ENCODE measurements at regions not wholly inside any gene's neighbourhood (a gene's known extent, or its start where the extent isn't known, plus 50 kb on each side); places are given as distances from the start of the nearest gene placed in this dataset.
"Not testable (repeated sequence)": the region's sequence is repeated elsewhere in the genome, so short reads cannot be mapped to it uniquely, and the experiment has no call there.

DNA sequence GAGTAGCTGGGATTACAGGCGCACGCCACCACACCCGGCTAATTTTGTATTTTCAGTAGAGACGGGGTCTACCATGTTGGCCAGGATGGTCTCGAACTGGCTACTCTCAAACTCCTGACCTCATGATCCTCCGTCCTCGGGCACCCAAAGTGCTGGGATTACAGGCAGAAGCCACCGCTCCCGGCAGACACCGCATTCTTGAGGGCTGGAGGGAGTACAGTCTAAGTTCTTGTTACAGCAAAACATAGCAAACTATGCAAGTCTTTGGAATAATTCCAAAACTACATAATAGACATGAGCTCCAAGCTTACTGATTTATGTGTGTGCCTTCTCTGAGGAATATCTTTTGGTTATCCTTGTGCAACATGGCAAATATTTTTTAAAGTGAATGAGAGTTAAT is 299.1 kb upstream of the ZNF658 start:
- DNase-seq (ENCODE audit: low read depth) = not testable (repeated sequence)

GRCh38 chr9:66631521-66632046 is 268.9 kb upstream of the ZNF658 start:
- DNase-seq (ENCODE audit: low read depth) = not testable (repeated sequence)

- not testable (repeated sequence) for DNase-seq (ENCODE audit: low read depth)
Observed at GRCh38 chr9:66647675-66648074, 252.8 kb upstream of the ZNF658 start.

DNA sequence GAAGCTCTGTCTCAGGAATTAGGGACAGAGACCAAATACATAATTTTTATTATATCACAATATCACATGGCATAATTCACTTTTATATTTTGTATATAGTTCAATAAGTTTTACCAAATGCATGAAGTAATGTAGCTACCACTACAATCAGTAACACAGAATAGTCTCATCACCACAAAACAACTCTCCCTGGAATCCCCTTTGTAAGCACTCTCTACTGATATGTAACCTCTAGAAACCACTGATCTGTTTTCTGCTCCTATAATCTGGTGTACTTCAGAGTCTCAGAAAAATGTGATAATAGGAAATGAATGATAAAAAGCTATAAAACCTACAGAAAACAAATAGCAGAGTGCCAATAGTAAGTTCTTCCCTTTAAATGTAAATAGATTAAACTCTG is 210.3 kb upstream of the ZNF658 start:
- DNase-seq (ENCODE audit: low read depth) = not testable (repeated sequence)

- not testable (repeated sequence) for DNase-seq (ENCODE audit: low read depth)
Observed at GRCh38 chr9:66695561-66696240, 204.8 kb upstream of the ZNF658 start.

DNA sequence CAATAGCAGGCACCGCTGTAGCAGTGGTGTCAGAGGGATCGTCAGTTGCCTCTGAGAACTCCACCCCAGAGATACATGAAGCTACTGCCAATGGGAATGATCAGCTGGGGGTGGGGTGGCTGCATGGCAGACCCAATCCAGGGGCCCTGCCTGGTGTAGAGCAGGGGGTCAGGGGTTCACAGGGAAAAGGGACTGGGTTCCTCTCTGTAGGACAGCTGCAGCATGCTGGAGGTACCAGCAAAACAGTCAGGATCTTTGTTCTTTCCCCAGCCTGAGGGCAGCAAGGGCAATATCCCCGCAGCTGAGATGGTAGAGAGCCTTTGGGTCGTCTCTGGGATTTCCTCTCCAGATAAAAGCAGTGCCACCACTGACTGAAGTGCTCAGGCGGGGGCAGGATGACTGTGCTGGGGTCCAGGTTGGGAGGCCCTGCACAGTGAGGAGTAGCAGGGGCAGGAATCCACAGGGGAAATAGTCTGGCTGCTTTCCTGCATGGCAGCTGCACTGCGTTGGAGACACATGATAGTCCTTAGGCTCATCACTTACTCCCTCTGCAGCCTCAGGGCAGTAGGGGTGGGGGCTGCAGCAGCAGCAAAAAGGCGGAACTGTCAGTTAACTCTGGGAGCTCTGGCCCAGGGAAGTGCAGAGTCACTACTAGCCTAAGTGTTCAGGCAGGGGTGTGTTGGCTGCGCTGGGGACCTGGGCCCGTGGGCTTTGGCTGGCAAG is 203.0 kb upstream of the ZNF658 start:
- DNase-seq (ENCODE audit: low read depth) = not testable (repeated sequence)

DNA sequence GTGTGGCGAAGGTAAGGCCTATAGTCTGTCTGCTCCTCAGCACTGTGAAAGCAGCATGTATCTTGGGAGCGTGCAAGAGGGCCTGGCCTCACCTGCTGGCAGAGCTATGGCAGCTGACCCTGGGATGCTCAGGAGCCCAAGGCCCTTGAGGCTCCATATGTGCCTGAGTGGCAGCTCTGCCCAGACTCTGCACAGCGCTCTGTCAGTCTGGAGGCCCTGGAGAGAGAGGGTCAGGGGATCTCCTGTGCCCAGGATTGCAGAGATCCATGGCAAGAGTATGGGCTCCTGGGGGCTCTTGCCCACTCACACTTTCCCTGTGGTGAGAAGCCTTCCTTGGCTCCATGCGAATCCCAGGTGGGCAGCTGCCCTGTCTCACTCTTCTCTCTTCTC is 202.5 kb upstream of the ZNF658 start:
- DNase-seq (ENCODE audit: low read depth) = not testable (repeated sequence)

GRCh38 chr9:66701411-66702377 is 198.8 kb upstream of the ZNF658 start:
- DNase-seq (ENCODE audit: low read depth) = not testable (repeated sequence)

- not testable (repeated sequence) for DNase-seq (ENCODE audit: low read depth)
Observed at GRCh38 chr9:66711553-66711952, 189.0 kb upstream of the ZNF658 start.

DNA sequence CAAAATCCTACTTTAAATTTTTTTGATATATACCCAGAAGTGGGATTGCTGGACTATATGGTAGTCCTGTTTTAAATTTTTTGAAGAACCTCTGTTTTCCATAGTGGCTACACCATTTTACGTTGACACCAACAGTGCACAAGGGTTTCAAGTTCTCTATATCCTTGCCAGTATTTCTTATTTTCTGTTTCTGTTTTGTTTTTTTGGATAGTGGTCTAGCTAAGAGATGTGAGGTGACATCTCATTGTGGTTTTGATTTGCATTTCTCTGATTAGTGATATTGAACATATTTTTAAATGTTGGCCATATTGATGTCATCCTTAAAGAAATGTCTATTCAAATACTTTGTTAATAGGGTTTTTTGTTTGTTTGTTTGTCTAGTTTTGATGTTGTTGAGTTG is 187.7 kb upstream of the ZNF658 start:
- DNase-seq (ENCODE audit: low read depth) = not testable (repeated sequence)

DNA sequence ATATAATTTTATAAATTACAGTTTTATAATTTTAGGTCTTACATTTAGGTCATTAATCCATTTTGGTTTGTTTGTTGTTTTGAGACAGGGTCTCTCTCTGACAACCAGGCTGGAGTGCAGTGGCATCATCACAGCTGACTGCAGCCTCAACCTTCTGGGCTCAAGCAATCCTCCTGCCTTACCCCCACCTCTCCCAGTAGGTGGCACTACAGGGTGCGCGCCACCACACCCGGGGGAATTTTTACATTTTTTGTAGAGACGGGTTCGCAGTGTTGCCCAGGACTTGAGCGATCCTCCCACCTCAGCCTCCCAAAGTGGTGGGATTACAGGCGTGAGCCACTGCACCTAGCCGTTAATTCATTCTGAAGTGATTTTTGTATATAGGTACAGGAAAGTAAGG is 187.0 kb upstream of the ZNF658 start:
- not testable (repeated sequence) for DNase-seq (ENCODE audit: low read depth)

DNA sequence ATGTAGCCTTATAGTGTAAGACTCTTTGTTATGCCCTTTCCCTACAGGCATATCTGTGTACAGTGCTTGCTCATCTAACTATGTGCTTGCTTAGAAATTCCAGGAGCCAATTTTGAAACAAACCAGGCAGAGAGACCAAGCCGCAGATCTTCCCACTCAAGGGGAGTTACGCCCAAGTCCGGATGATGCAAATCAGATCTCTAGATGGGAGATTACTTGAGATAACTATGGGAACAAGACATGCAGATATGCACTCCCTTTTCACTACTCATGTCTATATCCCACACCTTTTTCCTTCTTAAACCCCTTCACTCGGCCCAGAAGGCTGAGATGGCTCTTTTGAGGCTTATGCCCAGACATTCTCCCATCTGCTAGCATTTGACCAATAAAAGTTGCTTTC is 179.7 kb upstream of the ZNF658 start:
- not testable (repeated sequence) for DNase-seq (ENCODE audit: low read depth)

GRCh38 chr9:66727540-66727939 is 173.0 kb upstream of the ZNF658 start:
- DNase-seq (ENCODE audit: low read depth) = not testable (repeated sequence)

GRCh38 chr9:66736686-66737085 is 163.8 kb upstream of the ZNF658 start:
- not testable (repeated sequence) for DNase-seq (ENCODE audit: low read depth)

DNA sequence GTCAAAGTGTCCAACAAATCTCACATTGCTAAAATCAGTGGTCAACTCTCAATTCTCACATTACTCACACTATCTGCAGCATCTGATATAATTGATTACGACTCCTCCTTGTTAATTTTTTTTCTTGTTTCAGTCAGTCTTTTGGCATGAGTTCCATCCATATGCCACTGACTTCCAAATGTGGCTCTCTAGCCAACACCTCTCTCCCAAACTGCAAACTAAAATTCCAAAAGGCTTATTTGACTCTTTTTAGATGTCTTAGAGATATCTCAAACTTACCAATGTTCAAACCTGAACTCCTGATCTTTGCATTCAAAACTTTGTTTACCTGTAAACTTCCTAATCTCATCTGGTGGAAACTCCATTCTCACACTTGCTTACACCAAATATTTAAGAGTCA is 162.1 kb upstream of the ZNF658 start:
- DNase-seq (ENCODE audit: low read depth) = not testable (repeated sequence)

GRCh38 chr9:66740136-66740535 is 160.4 kb upstream of the ZNF658 start:
- not testable (repeated sequence) for DNase-seq (ENCODE audit: low read depth)

- not testable (repeated sequence) for DNase-seq (ENCODE audit: low read depth)
Observed at GRCh38 chr9:66745846-66746245, 154.7 kb upstream of the ZNF658 start.

DNA sequence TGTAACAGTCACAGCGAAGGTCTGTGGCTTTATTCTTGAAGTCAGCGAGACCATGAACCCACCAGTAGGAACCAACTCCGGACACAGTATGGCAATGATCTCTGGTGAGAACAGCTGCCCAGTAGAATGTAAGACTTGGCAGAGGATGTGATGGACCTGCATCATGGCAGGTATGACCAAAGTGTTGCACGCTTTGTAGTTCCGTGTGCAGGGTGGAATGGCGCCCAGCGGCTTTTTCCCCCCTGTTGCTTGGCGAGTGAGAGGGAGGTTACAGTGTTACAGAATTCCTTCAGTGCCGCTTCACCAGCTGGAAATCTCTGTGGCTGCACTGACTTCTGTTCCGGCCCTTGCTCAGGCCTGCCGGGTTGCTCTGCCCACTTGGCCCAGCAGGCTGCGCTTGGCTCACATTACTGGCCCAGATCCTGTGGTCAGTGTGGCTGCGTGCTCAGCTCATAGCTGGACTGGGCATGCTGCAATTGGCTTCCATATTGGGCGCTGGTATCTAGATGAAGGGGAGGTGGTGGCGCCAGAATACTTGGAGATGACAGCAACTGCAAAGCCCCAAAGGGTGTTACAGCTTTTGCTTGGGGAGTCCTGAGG is 148.1 kb upstream of the ZNF658 start:
- DNase-seq (ENCODE audit: low read depth) = not testable (repeated sequence)

- not testable (repeated sequence) for DNase-seq (ENCODE audit: low read depth)
Observed at GRCh38 chr9:66759825-66760492, 140.6 kb upstream of the ZNF658 start.

GRCh38 chr9:66764799-66765493 is 135.6 kb upstream of the ZNF658 start:
- not testable (repeated sequence) for DNase-seq (ENCODE audit: low read depth)

All from HT1080 (cell line).